MV-4-11 (cell line): ENCODE measurements at regions not wholly inside any gene's neighbourhood (a gene's known extent, or its start where the extent isn't known, plus 50 kb on each side); places are given as distances from the start of the nearest gene placed in this dataset.
"Not testable (repeated sequence)": the region's sequence is repeated elsewhere in the genome, so short reads cannot be mapped to it uniquely, and the experiment has no call there.

ENCODE experiments used
- DNase-seq: peaks from one replicate; lab custom pipeline; 2025; lab: John Stamatoyannopoulos, UW

DNA sequence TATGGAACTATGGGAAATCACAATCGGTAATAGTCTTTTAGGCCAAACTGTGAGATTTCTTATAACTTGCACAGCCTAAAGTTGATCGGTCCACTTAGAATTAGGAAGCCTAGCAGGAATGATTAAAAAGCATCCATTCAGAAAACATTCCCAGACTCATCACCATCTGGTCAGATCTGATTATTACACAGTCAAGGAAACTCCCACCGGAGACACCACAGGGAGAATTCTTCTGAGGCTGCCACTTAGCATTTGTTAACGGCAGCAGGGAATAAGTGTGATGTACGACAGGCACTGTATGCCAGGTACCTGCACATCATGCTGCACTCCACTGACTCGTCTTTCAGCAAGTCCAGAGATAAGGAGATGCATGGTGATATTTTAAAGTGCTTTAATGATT lies 227.6 kb upstream of the STEAP1 start:
- DNase-seq: no peak

DNA sequence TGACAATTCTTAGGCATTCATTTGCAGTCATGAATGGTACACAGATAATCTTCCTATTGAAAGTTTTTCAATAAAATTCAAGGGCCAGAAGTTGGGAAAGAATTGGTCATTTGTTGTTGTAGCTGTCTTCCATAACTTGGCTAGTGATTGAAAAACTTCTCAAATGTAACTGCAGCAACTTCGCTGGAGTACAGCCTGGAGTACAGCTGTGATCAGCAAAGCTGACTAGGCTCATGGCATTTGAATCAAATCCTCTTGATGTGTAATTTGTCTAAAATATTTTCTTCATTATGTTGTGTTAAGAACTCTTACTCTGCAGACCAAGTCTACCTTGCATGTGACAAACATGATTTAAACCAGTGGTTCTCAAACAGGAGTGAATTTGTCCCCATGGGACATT lies 226.5 kb upstream of the STEAP1 start:
- no peak for DNase-seq

DNA sequence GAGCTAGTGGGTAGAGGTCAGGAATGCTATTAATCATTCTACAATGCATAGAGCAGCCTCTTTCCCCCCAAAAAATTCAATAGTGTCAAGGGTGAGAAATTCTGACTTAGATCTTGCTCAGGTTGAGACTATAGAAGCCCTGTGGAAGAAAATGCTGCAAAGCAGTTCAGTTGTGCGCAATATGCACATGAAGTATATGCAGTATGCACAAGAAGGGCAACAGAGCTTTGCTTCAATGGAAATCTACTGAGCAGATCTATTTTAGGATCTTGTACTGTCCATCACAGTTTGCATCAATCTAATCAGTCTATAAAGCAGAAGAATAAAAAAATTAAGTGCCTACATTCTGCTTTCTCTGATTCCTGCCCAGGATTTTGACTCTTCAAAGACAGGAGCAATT lies 225.8 kb upstream of the STEAP1 start:
- no peak for DNase-seq

DNA sequence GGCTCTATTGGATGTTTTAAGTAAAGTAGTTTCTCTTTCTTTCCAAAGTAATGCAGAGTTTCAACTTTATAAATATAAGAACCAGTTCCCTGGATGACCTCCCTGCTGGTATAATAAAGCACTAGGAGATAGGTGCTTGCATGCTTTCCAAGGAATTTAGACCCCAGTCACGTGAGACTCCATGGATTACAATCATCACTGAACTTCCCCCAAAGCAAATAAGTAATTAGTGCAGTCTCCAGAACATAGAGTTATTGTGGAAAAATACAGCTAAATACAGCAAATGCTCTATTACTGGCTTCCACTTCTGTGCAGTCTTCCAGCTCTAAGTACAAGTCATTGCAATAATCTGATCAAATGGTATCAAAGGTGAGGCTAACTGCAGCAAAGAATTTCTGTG lies 220.2 kb upstream of the STEAP1 start:
- DNase-seq: no peak

DNA sequence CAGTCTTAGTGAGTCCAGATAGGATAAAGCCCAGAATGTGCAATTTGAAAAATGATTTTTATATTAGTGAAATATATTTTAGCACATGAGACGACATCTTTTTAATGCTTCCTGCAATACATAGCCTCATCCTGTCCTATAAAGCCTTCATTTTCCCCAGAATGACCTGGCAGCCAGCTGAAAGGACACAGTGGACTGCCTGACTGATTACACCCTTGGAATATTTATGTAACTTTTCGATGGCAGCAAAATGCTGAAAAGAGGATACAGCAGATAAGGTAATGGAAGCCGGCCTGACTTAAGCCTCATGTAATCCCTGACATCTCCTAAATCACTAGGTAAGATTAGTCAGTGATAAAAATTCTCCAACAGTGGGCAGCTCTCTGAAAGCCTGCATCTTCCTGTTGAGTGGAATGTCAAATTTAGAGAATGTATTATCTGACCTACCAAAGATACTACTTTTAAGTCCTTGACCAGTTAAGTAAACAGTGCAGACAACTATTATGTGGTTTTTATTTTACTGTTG lies 210.7 kb upstream of the STEAP1 start:
- DNase-seq: no peak

DNA sequence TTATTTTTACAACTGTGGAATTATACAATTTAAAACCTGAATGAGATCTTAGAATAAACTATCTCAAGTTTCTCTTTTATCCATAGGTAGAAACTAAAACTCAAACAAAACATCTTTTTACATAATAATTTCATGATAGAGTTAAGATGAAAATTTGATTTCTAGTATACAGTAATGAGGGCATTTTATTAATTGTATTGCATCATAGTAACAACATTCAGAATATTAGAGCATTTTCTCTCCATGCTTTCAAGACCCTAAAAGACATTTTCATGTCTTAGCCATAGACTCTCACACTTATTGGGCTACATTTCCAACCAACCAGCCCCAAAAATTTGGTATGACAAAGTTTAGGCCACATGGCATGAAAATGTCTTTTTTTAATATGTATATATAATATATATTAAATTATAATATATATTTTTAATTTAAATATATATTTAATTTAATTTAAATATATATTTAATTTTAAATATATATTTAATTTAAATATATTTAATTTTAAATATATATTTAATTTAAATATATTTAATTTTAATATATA lies 195.7 kb upstream of the STEAP1 start:
- no peak for DNase-seq

DNA sequence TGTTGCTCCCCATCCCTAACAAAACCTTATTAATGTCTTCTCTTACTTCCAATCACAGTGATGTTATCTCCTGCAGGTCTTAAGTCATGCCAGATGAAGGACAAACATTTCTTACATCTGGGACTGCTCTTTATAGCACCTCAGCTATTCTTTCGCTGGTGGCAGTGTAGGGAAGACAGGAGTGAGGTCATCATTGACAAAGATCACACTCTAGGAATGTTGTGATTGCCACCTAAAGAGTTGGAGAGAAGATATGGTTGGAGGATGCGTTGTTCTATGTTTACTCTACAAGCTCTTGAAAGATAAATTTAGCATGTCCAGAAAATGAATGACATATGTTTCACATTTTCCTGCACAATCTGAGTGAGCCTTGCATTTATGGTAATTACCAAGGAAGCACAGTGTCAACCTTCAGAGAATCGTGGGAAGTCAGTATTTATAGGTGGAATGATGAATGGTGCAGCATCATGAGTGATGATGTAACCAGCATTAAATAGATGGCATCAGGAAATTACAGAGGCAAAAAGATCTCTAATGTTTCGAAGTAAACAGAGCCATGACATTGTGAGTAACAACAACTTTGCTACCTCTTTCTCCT lies 188.1 kb upstream of the STEAP1 start:
- no peak for DNase-seq

DNA sequence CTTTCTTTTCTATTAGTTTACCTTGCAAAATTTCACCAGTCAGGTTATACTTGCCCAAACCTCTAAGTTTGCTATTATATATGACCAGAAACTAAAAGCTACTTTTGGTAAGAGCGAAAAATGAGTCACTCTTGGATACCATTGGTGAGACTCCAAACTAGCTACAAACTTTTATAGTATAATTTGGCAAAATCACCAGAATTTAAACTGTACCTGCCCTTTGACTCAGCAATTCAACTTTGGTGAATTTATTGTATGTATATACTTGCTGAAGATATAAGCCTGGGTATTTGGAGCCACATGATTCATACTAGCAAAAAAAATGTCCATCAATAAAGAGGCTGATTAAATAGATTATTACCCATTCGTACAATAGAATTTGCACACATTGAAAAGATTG lies 178.7 kb upstream of the STEAP1 start:
- DNase-seq: no peak

DNA sequence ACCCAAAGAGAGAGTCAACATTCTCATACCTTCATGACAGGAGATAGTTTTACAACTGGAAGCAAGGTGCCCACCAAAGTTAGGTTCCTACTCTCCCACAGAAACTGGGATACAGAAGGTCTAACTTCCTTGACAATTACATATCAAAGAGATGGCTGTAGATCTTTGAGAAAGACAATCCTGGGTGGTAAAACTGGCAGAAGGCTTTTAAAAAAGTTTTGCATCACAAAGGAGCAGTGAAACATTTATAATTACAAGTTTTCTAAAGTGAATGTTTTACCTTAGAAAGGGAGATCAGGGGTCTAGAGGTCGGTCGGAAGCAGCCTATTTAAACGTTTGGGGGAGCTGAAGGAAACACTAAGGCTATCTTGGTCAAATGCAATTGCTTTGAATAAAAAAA lies 166.6 kb upstream of the STEAP1 start:
- DNase-seq: no peak

DNA sequence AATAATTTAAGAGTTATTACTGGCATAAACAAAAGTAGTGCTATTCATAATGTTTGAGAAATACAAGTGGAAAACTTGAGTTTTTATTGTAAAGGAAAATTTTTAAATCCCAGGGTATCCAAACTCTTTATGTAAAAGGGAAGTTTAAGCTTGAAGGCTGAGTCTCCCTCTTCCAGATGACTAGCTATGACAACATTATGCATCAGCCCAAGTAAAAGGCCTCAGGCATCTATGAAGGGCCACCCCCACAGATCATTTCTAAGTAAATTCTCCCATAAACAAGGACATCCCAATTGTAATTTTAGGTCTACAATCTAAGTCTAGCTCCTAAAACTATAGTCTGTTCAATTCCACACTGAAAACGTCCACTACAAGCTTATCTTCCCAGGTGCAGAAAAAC lies 166.2 kb upstream of the STEAP1 start:
- no peak for DNase-seq

DNA sequence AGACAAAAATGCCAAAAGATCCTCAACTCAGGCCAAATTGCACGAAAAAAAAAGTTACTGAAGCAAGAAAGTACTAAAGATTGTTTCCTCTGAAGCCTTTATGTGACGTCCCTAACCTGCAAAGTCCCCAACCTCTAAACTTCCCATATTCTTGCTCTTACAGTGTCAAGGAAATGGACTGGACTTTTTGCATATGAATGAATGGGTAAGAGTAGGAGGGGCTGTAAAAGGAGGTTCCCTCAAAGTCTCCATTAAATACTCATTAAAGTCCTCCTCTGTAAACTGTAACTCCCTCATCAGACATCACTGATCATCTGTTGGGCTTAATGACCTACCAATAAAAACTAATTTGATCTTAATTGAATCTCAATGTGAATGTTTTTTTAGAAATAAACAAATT lies 164.8 kb upstream of the STEAP1 start:
- DNase-seq: no peak

DNA sequence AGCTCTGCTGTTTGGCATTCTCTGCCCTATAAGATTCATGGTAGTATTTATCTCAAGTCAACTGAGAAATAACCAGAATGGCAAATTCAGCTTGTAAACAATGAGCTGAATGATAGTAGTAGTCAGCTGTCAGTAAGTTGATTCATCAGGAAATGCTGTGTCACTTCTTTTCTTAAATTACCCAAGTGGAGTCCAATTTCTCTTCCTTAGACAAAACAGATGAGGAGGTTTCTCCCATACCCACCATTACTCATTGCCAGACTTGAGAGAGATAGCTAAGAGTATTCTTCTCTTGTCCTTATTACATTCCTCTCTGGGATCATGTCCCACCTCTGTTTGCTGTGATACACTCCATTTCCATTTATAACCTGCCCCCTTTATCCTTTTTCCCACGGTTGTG lies 159.8 kb upstream of the STEAP1 start:
- no peak for DNase-seq

DNA sequence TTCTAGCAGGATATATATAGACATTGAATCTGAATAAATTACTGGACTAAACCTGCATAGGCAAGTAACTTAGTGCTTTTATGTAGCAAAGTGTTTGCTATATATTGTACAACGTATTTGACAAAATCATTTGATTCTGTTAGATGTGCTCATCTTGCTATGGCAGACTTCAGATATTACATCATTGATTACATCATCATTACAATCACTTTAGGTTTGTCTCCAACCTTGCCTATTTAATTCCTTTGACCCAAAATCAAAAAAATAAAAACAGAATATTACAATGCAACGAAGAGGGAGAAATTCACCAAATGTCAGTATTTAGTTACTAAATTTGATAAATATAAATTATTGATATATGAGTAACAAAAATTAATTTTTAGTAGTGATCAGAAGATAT lies 155.7 kb upstream of the STEAP1 start:
- no peak for DNase-seq

DNA sequence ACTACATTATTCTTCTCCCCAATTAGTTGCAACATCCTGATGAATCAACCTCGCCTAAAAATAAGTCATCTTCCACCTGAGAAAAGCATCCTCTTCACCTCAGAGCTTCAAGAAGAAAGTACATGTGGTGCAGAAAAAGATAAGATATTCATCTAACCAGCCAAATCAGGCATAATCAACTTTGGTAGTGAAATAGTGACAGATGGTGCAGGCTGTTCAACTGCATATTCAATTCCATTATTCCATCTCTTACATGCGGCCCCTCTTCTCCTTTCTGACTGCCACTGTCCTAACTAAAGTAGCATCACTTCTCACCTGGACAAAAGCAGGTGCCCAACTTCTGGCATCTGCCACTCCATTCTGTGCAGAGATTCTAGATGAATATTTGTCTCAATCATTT lies 148.4 kb upstream of the STEAP1 start:
- no peak for DNase-seq

DNA sequence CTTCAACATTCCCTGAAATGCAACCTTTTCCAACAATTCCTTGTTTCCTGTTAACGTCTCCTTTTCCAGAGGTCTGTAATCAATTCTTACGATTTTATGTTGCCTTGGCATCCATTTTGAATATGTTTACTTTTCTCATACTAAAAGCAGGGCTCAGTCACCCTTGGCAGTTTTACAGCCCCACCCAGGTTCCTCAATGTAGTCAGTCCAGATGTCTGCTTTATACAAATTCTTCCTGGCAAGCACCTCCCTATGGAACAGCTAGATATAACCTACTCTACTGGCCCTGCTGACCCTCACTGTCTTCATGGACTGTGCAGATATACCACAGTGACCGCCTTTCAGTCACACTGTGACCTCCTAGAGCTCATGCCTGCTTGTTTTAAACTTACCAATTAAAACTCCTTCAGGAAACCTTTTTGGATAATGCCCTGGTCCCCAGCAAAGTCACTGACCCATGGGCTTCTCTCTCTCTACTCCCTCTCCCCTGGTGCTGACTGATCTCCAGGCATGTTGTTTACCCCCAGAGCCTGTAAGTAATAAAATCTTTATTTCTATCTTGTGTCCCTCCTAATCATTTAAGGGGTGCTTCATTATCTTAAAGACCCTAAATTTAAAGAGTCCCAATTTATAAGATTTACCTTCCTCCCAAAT lies 147.1 kb upstream of the STEAP1 start:
- no peak for DNase-seq

DNA sequence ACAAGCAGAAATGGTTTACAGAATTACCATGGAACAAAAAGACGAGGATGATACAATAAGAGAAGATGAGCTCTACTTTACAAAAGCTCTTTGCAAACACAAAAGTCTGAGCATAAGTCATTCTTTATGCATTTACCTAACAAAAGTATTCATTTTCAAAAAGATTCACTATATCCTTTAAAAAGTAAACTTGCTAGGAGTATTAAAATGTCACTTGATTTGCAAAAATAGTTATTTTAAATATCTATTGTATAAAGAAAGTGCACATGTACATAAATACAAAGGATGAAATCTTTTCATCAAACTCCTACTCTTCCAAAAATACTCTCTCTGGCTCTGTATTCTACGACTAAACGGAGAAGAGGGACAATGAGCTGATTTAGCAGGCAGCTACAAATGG lies 146.4 kb upstream of the STEAP1 start:
- DNase-seq: no peak

DNA sequence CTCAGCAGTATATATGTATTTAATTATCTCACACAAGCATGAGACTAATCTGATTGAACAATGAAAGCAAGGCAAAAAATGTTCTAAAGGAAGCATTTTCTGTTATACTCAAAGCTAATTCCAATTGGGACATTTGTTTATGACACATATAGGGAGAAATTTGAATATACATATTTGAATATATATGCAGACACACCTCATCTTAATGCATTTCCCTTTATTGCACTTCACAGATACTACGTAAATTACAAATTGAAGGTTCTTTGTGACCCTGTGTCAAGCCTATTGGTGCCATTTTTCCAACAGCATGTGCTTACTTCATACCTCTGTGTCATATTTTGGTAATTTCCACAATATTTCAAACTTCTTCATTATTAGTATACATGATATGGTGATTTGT lies 132.1 kb upstream of the STEAP1 start:
- no peak for DNase-seq

DNA sequence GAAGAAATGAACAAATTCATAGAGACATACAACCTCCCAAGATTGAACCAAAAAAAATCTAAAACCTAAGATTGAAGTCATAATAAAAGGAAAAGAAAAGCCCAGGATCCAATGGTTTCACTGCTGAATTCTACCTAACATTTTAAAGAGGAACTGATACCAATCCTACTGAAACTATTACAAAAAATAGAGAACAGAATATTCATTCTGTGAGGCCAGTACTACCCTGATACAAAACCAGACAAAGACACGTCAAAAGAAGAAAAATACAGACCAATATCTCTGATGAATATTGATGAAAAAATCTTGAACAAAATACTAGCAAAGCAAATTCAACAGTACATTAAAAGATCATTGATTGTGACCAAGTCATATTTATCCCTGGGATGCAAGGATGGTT lies 128.5 kb upstream of the STEAP1 start:
- peak; percentile 29 for DNase-seq

DNA sequence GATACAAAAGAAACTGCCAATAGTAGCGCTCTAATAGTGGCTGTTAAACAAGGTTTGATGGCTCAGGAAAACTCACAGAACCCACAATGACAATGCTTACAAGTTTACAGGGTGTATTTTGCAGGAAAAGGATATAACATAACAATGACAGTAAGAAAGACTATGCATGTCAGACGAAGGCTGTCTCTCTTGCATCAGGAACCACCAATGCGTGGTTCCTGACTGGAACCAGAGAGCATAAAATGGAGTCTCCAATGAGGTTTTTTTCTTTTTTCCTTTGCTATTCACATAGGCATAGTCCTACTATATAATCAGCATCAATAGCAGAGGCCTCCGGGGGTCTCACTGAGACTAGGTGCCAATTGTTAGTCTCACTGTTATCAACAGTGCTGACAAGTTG lies 120.4 kb upstream of the STEAP1 start:
- DNase-seq: no peak

DNA sequence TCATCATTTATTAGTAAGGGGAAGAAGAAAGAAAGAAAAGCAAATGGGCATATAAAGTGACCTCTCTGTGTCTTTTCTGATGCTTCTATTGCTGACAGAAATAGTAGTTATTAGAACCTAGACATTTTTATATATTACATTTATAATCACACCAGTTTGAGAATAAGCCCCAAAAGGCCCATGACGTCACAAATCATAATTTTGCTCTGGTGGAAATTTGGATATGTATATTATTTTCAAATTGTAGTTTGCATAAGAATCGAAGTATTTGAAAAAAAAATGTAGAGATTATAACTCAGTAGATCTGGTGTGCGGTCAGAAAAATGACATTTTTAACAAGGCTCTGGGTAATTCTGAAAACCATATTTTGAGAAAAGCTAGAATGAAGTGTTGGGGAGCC lies 101.2 kb upstream of the STEAP1 start:
- DNase-seq: no peak

DNA sequence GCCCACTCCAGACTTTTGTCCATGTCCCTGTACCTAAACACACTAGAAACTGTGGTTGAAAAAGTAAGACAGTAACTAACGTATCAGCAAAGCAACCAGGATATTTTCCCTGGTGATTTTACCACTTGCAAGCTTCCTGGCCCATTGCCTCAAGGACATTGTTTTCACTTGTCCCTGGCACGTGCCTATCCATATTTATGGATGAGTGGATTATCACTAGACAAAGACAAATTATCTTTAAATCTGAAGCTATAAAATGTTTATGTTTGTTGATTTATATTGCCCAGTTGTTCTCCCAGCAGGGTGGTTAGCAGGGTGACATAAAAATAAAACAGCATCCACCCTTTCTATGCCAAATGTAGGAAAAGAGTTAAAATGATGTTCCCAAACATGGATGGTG lies 93.2 kb upstream of the STEAP1 start:
- DNase-seq: no peak

DNA sequence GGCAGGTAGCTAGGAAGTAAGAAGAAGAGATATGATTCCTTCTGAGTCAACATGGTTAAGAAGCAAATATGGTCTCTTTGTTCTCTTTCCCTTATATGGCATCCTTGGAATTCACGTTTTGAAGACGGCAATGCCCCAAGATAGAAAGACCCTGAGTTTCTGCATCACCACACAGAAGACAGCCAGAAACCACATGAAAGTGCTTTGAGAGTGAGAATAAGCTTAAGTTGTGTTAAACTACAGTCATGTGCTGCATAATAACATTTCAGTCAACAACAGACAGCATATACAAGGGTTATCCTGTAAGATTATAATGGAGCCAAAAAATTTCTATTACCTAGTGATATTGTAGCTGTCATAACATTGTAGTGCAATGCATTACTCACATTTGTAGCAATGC lies 89.9 kb upstream of the STEAP1 start:
- DNase-seq: no peak

DNA sequence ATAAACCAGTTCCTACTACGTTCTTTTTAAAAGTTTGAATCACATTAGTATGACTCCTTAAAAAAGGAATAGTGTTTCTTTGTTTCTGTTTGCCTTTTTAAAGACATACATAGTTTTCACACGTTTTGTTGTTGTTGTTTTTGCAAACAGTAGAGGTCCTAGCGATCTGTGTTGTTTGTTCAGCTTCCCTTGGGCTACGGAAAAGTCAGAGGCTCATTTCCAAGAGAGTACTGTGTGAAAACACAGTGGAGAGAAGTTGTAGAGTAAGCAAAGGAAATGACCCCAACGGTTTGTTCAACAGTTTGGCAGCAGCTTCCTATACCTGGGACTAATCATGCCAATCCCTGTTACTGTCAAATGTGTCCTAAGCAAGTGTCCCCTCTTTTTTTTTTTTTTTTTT lies 87.1 kb upstream of the STEAP1 start:
- DNase-seq: no peak

DNA sequence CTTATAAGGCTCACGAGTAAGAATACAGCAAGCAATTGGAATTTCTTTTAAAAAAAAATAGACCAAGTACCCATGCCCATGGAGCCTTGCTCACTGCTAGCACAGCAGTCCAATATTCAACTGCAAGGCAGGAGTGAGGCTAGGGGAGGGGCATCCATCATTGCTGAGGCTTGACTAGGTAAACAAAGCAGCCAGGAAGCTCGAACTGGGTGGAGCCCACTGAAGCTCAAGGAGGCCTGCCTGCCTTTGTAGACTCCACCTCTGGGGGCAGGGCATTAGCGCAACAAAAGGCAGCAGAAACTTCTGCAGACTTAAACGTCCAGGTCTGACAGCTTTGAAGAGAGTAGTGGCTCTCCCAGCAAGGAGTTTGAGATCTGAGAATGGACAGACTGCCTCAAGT lies 84.0 kb upstream of the STEAP1 start:
- DNase-seq: not testable (repeated sequence)
